ENCODE measurements at regions not wholly inside any gene's neighbourhood (a gene's known extent, or its start where the extent isn't known, plus 50 kb on each side); places are given as distances from the start of the nearest gene placed in this dataset.

DNA sequence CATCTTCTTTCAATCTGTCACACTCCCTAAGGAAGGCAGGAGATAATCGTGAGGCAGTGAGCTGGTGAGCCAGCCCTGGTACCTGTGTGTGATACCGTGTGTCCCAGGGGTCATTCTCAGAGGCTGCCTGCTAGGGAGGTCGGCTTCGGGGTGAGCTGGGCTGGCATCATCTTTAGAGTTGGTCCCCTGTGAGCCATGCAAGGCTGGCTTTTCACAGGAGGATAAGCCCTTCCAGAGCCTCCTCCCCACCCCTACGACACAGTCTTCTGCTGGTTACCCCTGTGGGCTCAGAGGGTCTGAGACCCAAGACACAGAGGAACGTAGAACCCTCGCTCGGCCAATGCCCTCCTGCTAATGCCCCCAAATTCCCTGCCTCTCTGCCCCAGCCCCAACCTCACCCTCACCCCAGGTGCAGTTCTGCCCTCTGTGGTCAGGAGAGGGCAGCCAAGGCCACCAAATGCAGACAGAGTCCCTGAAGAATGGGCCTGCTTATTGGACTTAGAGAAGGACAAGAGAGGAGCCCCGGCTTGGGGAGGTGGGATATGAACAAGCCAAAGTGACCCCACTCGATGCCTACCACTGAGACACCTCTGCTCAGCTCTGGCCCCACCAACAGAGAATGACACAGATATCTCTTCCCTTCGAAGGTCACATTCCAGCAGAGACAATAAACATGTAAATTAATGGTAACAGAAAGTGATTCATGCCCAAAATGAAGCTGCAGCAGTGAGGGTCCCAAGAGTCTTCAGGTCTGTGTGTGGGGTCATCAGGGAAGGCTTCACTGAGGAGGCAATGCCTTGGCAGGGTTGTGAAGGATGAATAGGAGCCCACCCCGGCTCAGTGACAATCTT is 80.8 kb upstream of the CCL1 start:
- DNase-seq = peak in 3 of 5 donors; percentile 21 to 44 (median 43)

DNA sequence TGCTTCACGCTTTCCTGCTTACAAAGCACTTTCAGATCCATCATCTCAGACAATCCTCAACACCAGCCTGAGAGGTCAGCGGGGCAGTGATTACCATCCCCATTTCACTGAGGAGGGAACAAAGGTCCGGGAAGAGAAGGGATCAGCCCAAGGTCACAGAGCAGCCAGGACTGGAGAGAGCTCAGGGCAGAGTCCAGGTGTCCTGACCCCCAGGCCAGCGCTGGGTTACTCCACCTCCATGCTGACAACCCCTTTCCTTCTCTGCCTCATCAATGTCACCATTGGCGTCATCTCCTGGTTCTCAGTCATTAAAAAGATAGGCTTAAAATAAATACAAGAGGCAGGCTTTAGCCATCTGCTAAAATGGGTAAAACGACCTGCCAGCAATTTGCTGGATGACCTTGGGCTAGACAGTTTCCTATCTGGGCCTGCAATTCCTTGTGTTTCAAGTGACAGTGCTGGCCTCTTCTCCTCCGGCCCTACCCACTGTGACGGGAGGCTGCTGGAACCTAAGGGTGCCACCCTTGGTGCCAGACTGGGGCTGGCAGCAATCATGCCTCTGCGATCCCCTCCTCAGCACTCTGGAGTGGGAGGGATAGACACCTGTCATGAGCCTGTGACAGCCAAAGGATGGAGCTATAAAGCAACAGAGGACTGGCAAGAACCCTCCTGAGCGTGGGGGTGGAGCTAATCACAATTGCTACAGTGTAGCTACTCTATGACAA is 79.5 kb upstream of the CCL1 start:
- DNase-seq (peak in 3 of 5 donors; percentile 12 to 69 (median 35)), ATAC-seq (peak; percentile 45 to 90 (median 84))
- Histone ChIP-seq H3K36me3 (no peaks in the 10 kb centered on the region), H3K9me3 (no peaks in the 10 kb centered on the region), H3K27ac (peak overlapping the region in 3 of 12 donors; percentile 22 to 46 (median 40)), H3K4me1 (peaks cover 0 to 13% (median 0%) of the 10 kb centered on the region in 12 donors), H3K27me3 (peaks cover 0 to 14% (median 0%) of the 10 kb centered on the region in 9 donors), H3K4me3 (no peak overlapping the region)
- 36 to 55% (median 45%) methylated on average over 10 of the region's 10 CpGs for WGBS, 4 donors
- no peak for TF ChIP-seq POLR2A (IDR thresholded peaks at IDR 0.05)
- TF ChIP-seq, protein P1, sequence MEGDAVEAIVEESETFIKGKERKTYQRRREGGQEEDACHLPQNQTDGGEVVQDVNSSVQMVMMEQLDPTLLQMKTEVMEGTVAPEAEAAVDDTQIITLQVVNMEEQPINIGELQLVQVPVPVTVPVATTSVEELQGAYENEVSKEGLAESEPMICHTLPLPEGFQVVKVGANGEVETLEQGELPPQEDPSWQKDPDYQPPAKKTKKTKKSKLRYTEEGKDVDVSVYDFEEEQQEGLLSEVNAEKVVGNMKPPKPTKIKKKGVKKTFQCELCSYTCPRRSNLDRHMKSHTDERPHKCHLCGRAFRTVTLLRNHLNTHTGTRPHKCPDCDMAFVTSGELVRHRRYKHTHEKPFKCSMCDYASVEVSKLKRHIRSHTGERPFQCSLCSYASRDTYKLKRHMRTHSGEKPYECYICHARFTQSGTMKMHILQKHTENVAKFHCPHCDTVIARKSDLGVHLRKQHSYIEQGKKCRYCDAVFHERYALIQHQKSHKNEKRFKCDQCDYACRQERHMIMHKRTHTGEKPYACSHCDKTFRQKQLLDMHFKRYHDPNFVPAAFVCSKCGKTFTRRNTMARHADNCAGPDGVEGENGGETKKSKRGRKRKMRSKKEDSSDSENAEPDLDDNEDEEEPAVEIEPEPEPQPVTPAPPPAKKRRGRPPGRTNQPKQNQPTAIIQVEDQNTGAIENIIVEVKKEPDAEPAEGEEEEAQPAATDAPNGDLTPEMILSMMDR (IDR thresholded peaks at IDR 0.05) = no peak
- intact Hi-C loops (cut with DNase I) = loop anchor here in 4 of 10 donors (2.0 to 10.0 kb wide), 6 partner anchors 75 to 676 kb away; partner anchors contain the start of genes RAD51D (in 2 of the 4) and LIG3 (in 1 of the 4)

More for the DNA sequence above, 80.8 kb upstream of the CCL1 start:
- peaks cover 0 to 17% (median 3%) of the 10 kb centered on the region in 9 donors for H3K27me3 ChIP-seq
- no peaks in the 10 kb centered on the region for H3K9me3 ChIP-seq
- no peak overlapping the region for H3K4me3 ChIP-seq
- H3K4me1 ChIP-seq = peaks cover 0 to 13% (median 0%) of the 10 kb centered on the region in 12 donors
- TF ChIP-seq, protein P1 (IDR thresholded peaks at IDR 0.05) = peak in 11 of 12 donors; percentile 16 to 57 (median 39)
- no peak for TF ChIP-seq POLR2A (IDR thresholded peaks at IDR 0.05)
- H3K27ac ChIP-seq = peak overlapping the region in 1 of 12 donors; percentile 46
- H3K36me3 ChIP-seq = no peaks in the 10 kb centered on the region
- peak; percentile 57 to 69 (median 64) for ATAC-seq
- 46 to 52% (median 47%) methylated on average over 8 to 12 of the region's 12 CpGs for WGBS, 4 donors
- intact Hi-C loops (cut with DNase I) = loop anchor here in 5 of 10 donors (2.0 to 10.0 kb wide), 7 partner anchors 21 to 675 kb away; partner anchors contain the start of genes RAD51D (in 2 of the 5) and LIG3 (in 1 of the 5)

DNA sequence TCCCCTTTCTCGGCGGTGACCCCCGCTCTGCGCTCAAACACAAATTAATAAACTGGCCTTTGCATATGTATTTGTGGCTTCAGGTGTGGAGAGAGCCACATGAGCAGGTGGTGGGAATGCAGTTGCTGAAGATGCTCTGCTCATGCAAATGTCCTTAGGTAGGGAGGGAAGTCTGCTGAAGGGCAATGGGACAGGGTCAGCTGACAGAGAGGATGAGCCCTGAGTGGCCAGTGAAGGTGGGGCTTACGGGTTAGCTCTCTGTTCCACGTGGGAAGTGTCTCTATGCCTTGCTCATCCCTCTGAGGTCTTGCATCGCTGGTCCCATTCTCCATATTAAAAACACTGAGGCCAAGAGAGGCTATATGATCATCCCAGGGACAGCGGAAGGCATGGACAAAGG is 74.2 kb upstream of the CCL1 start:
- WGBS, 4 donors = 74 to 82% (median 77%) methylated on average over 8 of the region's 8 CpGs
- H3K4me3 ChIP-seq = no peak overlapping the region

More for the DNA sequence above, 74.2 kb upstream of the CCL1 start:
- intact Hi-C loops (cut with DNase I) = loop anchor here in 1 of 10 donors (10.0 kb wide), 1 partner anchor 1088 kb away; no protein-coding TSS in a partner anchor
- H3K36me3 ChIP-seq = no peaks in the 10 kb centered on the region
- DNase-seq (no peak), ATAC-seq (no peak)
- H3K27me3 ChIP-seq = peaks cover 0 to 10% (median 0%) of the 10 kb centered on the region in 9 donors
- H3K4me1 ChIP-seq = peaks cover 0 to 25% (median 0%) of the 10 kb centered on the region in 12 donors
- no peak overlapping the region for H3K27ac ChIP-seq
- H3K9me3 ChIP-seq = no peaks in the 10 kb centered on the region
- no peak for TF ChIP-seq POLR2A (IDR thresholded peaks at IDR 0.05)
- TF ChIP-seq, protein P1 (IDR thresholded peaks at IDR 0.05) = no peak

Measured in heart left ventricle (tissue), 16 donors.